ENCODE measurements at regions not wholly inside any gene's neighbourhood (a gene's known extent, or its start where the extent isn't known, plus 50 kb on each side); places are given as distances from the start of the nearest gene placed in this dataset.

DNA sequence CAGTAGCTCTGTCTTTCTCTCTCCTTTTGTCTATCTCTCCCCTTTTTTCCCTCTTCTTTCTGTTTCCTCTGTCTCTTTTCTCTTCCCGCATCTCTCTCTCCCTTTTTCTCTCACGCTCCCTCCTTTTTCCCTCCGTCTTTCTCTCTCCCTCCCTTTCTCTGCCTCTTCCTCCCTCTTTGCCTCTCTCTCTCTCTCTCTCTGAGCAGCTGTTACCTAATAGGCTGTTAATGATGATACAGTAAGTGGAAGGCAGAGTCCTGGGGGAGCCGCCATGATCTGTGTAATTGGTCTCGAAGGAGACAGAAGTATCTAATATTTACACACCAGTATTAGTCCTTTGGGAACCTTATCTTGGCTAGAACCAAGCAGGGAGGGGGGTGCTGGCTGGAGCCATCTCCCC, 136.1 kb upstream of the CIBAR2 start:
- Mint-ChIP-seq H3K27ac (no peak overlapping the region), H3K27me3 (ENCODE audit: low read depth, poor library complexity) (peaks cover 8% of the 10 kb centered on the region), H3K4me3 (no peak overlapping the region), H3K4me1 (peaks cover 37% of the 10 kb centered on the region), H3K9me3 (no peaks in the 10 kb centered on the region), H3K36me3 (ENCODE audit: low read depth) (no peaks in the 10 kb centered on the region)
- no peak for DNase-seq
- TF ChIP-seq, protein P1, sequence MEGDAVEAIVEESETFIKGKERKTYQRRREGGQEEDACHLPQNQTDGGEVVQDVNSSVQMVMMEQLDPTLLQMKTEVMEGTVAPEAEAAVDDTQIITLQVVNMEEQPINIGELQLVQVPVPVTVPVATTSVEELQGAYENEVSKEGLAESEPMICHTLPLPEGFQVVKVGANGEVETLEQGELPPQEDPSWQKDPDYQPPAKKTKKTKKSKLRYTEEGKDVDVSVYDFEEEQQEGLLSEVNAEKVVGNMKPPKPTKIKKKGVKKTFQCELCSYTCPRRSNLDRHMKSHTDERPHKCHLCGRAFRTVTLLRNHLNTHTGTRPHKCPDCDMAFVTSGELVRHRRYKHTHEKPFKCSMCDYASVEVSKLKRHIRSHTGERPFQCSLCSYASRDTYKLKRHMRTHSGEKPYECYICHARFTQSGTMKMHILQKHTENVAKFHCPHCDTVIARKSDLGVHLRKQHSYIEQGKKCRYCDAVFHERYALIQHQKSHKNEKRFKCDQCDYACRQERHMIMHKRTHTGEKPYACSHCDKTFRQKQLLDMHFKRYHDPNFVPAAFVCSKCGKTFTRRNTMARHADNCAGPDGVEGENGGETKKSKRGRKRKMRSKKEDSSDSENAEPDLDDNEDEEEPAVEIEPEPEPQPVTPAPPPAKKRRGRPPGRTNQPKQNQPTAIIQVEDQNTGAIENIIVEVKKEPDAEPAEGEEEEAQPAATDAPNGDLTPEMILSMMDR (IDR thresholded peaks at IDR 0.05): no peak

DNA sequence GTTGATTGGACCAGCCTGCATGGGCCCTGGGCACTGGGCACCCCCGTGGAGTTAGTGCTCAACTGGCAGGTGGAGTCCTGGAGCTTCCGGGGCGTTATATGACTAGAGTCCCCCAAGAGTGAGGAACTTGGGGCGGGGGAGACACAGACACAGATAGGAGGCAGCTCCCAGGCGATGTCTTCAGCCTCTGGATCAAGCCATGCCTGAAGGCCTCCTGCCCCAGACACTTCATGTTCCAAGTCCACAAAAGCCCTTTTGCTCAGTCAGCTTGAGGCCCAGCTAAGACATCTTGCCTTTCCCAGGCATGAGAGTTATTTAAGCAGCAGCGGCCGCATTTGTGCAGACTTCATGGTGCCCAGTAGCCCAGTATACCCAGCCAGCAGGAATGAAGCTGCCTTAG, 136.6 kb upstream of the CIBAR2 start:
- H3K27ac Mint-ChIP-seq: no peak overlapping the region
- H3K4me1 Mint-ChIP-seq: peaks cover 37% of the 10 kb centered on the region
- H3K27me3 Mint-ChIP-seq (ENCODE audit: low read depth, poor library complexity): peaks cover 6% of the 10 kb centered on the region
- no peaks in the 10 kb centered on the region for H3K36me3 Mint-ChIP-seq (ENCODE audit: low read depth)
- no peak for DNase-seq
- no peak overlapping the region for H3K4me3 Mint-ChIP-seq
- TF ChIP-seq, protein P1 (IDR thresholded peaks at IDR 0.05): no peak
- no peaks in the 10 kb centered on the region for H3K9me3 Mint-ChIP-seq

DNA sequence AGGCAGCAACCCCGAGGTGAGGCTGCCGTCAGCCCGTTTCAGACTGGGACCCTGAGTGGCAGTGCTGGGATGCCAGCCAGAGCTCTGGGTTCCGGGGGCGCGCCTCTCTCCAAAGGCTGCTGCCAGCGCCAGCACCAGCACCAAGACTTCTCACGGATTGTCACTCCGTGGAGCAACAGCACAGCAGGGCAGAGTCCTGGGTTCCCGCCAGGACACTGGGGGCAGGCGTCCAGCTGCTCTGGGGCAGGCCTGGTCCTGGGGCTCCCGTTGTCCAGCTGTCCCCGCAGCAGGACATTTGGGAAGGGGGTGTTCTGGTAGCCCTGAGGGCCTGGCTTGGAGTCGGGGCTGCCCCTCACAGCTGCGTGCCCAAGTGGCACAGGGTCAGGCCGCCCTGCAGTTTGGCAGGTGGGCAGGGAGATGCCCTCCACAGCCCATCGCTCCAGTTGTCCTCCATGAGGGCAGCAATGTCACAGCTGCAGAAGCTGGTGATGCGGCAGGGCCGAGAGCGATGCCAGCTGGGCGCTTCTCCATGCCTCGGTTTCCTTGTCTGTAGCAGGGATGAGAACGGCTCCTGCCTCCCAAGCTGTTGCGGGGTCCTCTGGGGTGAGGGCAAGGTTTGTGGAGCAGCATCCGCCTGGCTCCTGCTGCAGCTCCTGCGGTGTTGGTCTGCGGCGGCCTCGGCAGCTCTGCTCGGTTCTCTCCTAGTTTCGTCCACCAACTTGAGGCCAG, 137.3 kb upstream of the CIBAR2 start:
- no peak for DNase-seq
- H3K27ac Mint-ChIP-seq: no peak overlapping the region
- no peak overlapping the region for H3K4me3 Mint-ChIP-seq
- H3K9me3 Mint-ChIP-seq: no peaks in the 10 kb centered on the region
- H3K27me3 Mint-ChIP-seq (ENCODE audit: low read depth, poor library complexity): peaks cover 5% of the 10 kb centered on the region
- TF ChIP-seq, protein P1 (IDR thresholded peaks at IDR 0.05): no peak
- no peaks in the 10 kb centered on the region for H3K36me3 Mint-ChIP-seq (ENCODE audit: low read depth)
- H3K4me1 Mint-ChIP-seq: peaks cover 37% of the 10 kb centered on the region

DNA sequence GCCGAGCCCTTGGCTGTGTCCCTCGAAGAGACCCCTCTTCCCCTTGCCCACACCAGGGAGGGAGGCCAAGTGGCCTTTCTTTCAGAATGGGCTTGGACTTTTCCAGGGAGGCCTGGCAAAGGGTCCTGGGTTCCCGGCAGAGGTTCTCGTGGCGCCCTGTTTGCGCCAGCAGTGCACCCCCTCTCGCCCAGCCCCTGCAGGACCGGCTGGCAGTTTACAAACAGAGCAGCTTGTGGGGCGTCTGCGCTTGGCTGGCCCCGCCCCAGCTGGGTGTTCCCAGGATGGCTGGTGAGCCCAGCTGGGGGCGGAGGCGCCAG, 137.8 kb upstream of the CIBAR2 start:
- Mint-ChIP-seq H3K36me3 (ENCODE audit: low read depth) (no peaks in the 10 kb centered on the region), H3K4me1 (peaks cover 36% of the 10 kb centered on the region), H3K27ac (no peak overlapping the region), H3K9me3 (no peaks in the 10 kb centered on the region), H3K4me3 (no peak overlapping the region), H3K27me3 (ENCODE audit: low read depth, poor library complexity) (peaks cover 6% of the 10 kb centered on the region)
- no peak for DNase-seq
- TF ChIP-seq, protein P1 (IDR thresholded peaks at IDR 0.05): no peak

DNA sequence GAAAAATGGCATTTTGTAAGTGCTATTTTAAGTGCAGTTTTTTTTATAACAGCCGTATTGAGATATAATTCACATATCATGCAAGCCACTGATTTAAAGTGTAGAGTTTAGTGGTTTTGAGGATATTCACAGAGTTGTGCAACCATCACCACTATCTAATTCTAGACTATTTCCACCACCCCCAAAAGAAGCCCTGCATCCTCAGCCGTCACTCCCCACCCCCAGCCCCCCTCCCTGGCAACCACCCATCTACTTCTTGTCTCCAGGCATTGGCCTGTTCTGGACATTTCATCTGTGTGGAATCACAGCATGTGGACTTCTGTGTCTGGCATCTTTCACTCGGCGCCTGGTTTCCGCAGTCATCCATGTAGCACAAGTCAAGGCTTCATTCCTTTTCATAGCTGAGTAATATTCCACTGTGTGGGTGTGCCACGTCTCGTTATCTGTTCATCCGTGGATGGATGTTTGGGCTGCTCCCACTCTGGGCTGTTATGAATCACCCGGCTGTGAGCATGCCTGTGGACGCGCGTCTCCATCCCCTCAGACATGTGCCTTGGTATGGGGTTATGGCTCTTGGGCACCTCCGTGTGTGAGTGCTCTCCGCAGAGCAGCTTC, 138.4 kb upstream of the CIBAR2 start:
- TF ChIP-seq, protein P1 (IDR thresholded peaks at IDR 0.05): no peak
- H3K27me3 Mint-ChIP-seq (ENCODE audit: low read depth, poor library complexity): peaks cover 6% of the 10 kb centered on the region
- no peaks in the 10 kb centered on the region for H3K36me3 Mint-ChIP-seq (ENCODE audit: low read depth)
- H3K4me3 Mint-ChIP-seq: no peak overlapping the region
- H3K4me1 Mint-ChIP-seq: peaks cover 30% of the 10 kb centered on the region
- H3K9me3 Mint-ChIP-seq: no peaks in the 10 kb centered on the region
- no peak for DNase-seq
- H3K27ac Mint-ChIP-seq: no peak overlapping the region

DNA sequence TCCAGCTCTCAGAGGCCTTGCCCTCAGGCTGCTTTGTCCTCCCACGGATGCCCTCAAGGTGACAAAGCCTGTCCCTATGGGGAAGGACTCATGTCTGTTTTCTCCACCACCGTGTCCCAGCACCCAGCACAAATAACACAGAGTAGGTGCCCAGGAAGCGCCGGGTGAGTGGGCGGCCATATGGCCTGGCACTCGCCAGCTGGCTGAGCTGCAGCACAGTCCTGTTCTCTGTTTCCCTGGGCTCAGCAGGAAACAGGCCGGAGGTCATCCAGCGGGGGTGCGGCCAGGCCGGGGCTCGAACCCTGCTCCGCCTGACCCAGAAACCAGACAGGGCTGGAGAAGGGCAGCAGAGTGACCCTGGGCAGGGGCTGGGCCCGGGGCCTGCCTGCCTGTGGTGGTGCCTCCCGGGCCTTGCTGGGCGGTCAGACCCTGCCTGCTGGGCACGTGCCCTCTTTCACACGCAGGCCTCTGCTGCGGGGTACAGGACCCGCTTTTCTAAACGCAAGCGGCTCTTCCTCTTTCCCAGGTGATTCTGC, 139.0 kb upstream of the CIBAR2 start:
- peaks cover 6% of the 10 kb centered on the region for H3K27me3 Mint-ChIP-seq (ENCODE audit: low read depth, poor library complexity)
- no peaks in the 10 kb centered on the region for H3K9me3 Mint-ChIP-seq
- H3K36me3 Mint-ChIP-seq (ENCODE audit: low read depth): no peaks in the 10 kb centered on the region
- TF ChIP-seq, protein P1 (IDR thresholded peaks at IDR 0.05): no peak
- peaks cover 24% of the 10 kb centered on the region for H3K4me1 Mint-ChIP-seq
- no peak overlapping the region for H3K27ac Mint-ChIP-seq
- no peak for DNase-seq
- H3K4me3 Mint-ChIP-seq: no peak overlapping the region

All from nephron progenitor cell (in vitro differentiated cells).